RWPE2 (cell line): ENCODE measurements at regions not wholly inside any gene's neighbourhood (a gene's known extent, or its start where the extent isn't known, plus 50 kb on each side); places are given as distances from the start of the nearest gene placed in this dataset.
"Not testable (repeated sequence)": the region's sequence is repeated elsewhere in the genome, so short reads cannot be mapped to it uniquely, and the experiment has no call there.

Experiments used
- ATAC-seq: fragments of 200-7000 bp; cut with Tn5 transposase; 3 replicates; pipeline ENCODE4 v1.9.1; 2021; ENCODE audit warnings: low read depth
- DNase-seq: peaks from one replicate; pipeline ENCODE4 v3.0.0-alpha.2; 2020; ENCODE audit warnings: low spot score
- H3K27ac ChIP-seq: fragments of 450-650 bp; 2 replicates; pipeline ENCODE4 v1.5.1; 2017; ENCODE audit warnings: mild to moderate bottlenecking; ENCODE audit not compliant: poor library complexity, severe bottlenecking
- H3K27me3 ChIP-seq: fragments of 250-450 bp; sonication (Bioruptor Pico); 2 replicates; pipeline ENCODE4 v1.5.1; 2021; ENCODE audit warnings: mild to moderate bottlenecking, moderate library complexity; ENCODE audit not compliant: insufficient read depth, poor library complexity, severe bottlenecking
- H3K36me3 ChIP-seq: fragments of 250-450 bp; sonication (Bioruptor Pico); 2 replicates; pipeline ENCODE4 v1.5.1; 2020; ENCODE audit warnings: low read depth, mild to moderate bottlenecking, moderate library complexity
- H3K4me1 ChIP-seq: fragments of 250-450 bp; sonication (Bioruptor Pico); 2 replicates; pipeline ENCODE4 v1.5.1; 2021; ENCODE audit warnings: mild to moderate bottlenecking, moderate library complexity; ENCODE audit not compliant: insufficient read depth, poor library complexity, severe bottlenecking
- H3K4me3 ChIP-seq: fragments of 250-450 bp; sonication (Bioruptor Pico); 2 replicates; pipeline ENCODE4 v1.5.1; 2021; ENCODE audit warnings: mild to moderate bottlenecking, moderate library complexity; ENCODE audit not compliant: severe bottlenecking
- H3K9me3 ChIP-seq: fragments of 250-450 bp; sonication (Bioruptor Pico); 2 replicates; pipeline ENCODE4 v1.5.1; 2021; ENCODE audit warnings: mild to moderate bottlenecking, moderate library complexity; ENCODE audit not compliant: severe bottlenecking
- CTCF ChIP-seq: fragments of 450-650 bp; IDR thresholded peaks from one replicate; pipeline ENCODE4 v1.5.1; 2017; ENCODE audit warnings: mild to moderate bottlenecking, moderate library complexity; ENCODE audit not compliant: poor library complexity, severe bottlenecking

DNA sequence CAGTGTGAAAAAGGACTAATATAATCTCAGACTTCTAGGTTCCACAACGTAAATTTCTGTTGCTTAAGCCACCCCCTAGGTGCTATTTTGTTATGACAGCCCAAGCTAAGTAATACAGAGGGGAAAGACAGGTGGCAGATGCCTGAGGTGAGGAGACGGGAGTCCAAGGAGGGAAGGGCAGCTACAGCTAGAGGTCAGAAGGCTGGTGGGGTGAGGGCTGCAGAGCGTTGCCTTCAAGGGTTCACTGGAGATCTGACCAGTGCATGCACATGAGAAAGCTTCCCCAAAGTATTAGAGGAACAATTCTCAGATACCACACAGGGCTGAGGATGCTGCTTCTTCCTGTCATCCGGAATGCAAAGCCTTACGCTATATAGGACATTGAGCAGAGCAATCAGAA, 104.7 kb upstream of the IRX4 start:
- H3K36me3 ChIP-seq, result no peaks in the 10 kb centered on the region
- DNase-seq (no peak), ATAC-seq (no peak)
- H3K27me3 ChIP-seq, result peaks cover 3% of the 10 kb centered on the region
- no peak overlapping the region for H3K4me3 ChIP-seq
- no peaks in the 10 kb centered on the region for H3K4me1 ChIP-seq
- H3K9me3 ChIP-seq, result peaks cover 5% of the 10 kb centered on the region
- no peak for TF ChIP-seq CTCF
- H3K27ac ChIP-seq, result no peak overlapping the region

DNA sequence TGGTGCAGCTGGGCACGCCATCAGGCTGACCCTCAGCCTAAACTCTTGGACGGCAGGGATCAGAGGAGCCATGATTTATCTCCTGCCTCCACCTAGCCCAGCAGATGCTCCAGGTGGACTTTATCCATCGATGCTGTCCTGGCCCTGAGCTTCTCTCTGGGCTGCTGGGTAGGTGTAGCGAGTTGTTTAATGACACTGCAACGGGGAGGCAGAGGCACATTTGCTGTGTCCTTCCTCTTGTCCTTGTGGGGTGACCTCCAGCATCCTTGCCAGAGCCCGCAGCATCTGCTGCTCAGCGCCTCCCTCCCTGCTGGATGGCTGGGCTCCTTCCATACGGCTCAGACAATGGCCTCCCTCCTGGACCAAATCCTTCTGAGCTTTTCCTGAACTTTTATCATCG, 103.1 kb upstream of the IRX4 start:
- Histone ChIP-seq H3K27me3 (peaks cover 3% of the 10 kb centered on the region), H3K4me1 (no peaks in the 10 kb centered on the region), H3K36me3 (no peaks in the 10 kb centered on the region), H3K27ac (no peak overlapping the region), H3K9me3 (peaks cover 5% of the 10 kb centered on the region), H3K4me3 (no peak overlapping the region)
- TF ChIP-seq CTCF, result no peak
- no peak for ATAC-seq
- no peak for DNase-seq

DNA sequence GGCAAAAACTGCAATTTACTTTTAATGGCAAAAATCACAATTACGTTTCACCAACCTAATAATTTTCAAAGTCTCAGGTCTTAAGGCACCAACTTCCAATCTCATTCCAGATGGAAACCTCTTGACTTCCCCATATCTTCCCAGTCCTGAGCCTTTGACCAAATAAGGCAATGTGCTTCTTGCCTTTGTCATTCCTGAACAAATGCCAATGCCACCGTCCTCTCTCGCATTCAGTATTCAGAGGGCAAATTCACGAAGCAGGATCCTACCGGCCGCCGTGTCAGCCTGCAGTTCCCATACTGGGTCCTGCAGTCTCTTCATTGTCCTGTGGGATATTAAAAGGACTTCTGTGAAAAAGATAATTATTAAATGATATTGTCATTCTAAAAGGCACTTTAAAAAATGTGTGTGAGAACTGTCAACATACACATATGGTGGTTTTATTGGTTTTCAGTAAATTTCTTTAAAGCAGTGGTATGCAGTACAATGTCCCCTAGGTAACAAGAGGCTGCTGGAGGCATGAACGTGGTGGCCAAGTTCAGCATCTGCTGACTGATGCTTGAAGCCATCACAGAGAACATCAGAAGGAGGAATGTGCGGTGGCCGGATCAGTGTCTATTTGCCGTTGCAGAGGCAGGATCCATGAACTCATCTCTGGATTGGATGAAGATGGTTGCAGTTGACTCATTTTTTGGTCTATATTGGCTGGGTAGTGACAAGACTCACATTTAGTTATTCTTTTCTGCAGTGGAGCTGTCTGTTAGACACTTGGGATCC, 101.4 kb upstream of the IRX4 start:
- TF ChIP-seq CTCF, result no peak
- Histone ChIP-seq H3K36me3 (no peaks in the 10 kb centered on the region), H3K27me3 (no peaks in the 10 kb centered on the region), H3K4me1 (no peaks in the 10 kb centered on the region), H3K27ac (no peak overlapping the region), H3K9me3 (no peaks in the 10 kb centered on the region), H3K4me3 (no peak overlapping the region)
- no peak for DNase-seq
- ATAC-seq, result no peak

DNA sequence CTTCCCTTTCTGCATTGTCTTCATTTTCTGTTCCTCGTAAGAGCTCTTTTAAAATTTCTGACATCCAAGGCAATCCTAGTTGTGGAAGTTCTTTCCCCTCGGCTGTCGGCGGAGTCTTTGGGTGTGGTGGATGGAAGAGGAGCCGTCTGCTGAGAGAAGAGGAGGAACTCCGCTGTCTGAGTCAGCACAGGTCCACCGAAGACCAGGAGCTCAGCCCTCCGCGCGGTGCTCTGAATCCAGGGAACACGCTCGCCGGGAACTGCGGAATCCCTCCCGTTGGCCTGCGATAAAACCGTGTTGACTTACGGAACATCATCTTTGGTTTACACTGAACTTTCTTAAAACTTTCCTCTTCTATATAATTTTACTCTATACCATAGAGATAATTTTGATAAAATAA, 100.7 kb upstream of the IRX4 start:
- Histone ChIP-seq H3K9me3 (no peaks in the 10 kb centered on the region), H3K36me3 (no peaks in the 10 kb centered on the region), H3K27me3 (no peaks in the 10 kb centered on the region), H3K27ac (no peak overlapping the region), H3K4me3 (no peak overlapping the region), H3K4me1 (no peaks in the 10 kb centered on the region)
- DNase-seq, result no peak
- no peak for ATAC-seq
- no peak for TF ChIP-seq CTCF

DNA sequence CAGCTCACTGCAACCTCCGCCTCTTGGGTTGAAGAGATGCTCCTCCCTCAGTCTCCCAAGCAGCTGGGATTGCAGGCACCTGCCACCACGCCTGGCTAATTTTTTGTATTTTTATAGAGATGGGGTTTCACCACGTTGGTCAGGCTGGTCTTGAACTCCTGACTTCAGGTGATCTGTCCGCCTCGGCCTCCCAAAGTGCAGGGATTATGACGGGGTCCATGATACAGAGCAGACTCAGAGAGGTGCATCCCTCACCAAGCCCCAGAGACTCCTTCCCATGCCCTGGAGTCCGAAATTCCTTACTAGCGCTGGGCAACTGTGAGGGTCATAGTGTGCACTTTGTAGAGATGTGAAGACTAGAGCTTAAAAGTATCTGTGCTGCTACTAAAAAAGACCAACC, 99.8 kb upstream of the IRX4 start:
- ATAC-seq, H3K36me3 ChIP-seq, H3K9me3 ChIP-seq, H3K4me3 ChIP-seq, H3K27me3 ChIP-seq, H3K27ac ChIP-seq, DNase-seq, H3K4me1 ChIP-seq: not testable (repeated sequence)
